ENCODE measurements at regions not wholly inside any gene's neighbourhood (a gene's known extent, or its start where the extent isn't known, plus 50 kb on each side); places are given as distances from the start of the nearest gene placed in this dataset.

GRCh38 chr13:20331419-20331818 lies 99.3 kb upstream of the GJB6 start:
- TF ChIP-seq CTCF (IDR thresholded peaks at IDR 0.05) (no peak), POLR2A (IDR thresholded peaks at IDR 0.05) (no peak)

Data from uterus (tissue), 2 donors.